BJ (cell line): ENCODE measurements at regions not wholly inside any gene's neighbourhood (a gene's known extent, or its start where the extent isn't known, plus 50 kb on each side); places are given as distances from the start of the nearest gene placed in this dataset.
A peak's percentile ranks its signal among the peaks of the same experiment; 100 is the strongest.
"Not testable (repeated sequence)": the region's sequence is repeated elsewhere in the genome, so short reads cannot be mapped to it uniquely, and the experiment has no call there.

ENCODE experiments used
- CTCF ChIA-PET: fragments of 350-600 bp; formaldehyde crosslinking; extraction: SDS; loops from one replicate; lab custom pipeline; 2021; ENCODE audit warnings: antibody characterized with exemption, inconsistent platforms; lab: Yijun Ruan, JAX
- POLR2A ChIA-PET: fragments of 300-600 bp; sonication (Branson Sonifier 250); formaldehyde crosslinking; extraction: SDS; loops from one replicate; lab custom pipeline; 2021; ENCODE audit warnings: antibody characterized with exemption; lab: Charles Lee
- DNase-seq: peaks from one replicate; pipeline ENCODE4 v3.0.0-alpha.2; 2011; ENCODE audit warnings: low read depth
- H3K27me3 ChIP-seq: 2 replicates; pipeline ENCODE4 v1.6.0; 2011; ENCODE audit warnings: low read length; ENCODE audit not compliant: control insufficient read depth, insufficient read depth
- H3K36me3 ChIP-seq: 2 replicates; pipeline ENCODE4 v1.5.1; 2011; ENCODE audit warnings: low read length; ENCODE audit not compliant: control insufficient read depth, insufficient read depth
- H3K4me3 ChIP-seq: 2 replicates; pipeline ENCODE4 v1.5.1; 2011; ENCODE audit warnings: low read depth, mild to moderate bottlenecking, control low read depth, low read length
- CTCF ChIP-seq: IDR thresholded peaks from 2 replicates; pipeline ENCODE4 v1.5.1; 2011; ENCODE audit warnings: low read depth, mild to moderate bottlenecking, control low read depth, inconsistent platforms, low read length, moderate library complexity; ENCODE audit not compliant: insufficient read depth

- Histone ChIP-seq H3K4me3 (no peak overlapping the region), H3K36me3 (no peaks in the 10 kb centered on the region), H3K27me3 (no peaks in the 10 kb centered on the region)
- POLR2A ChIA-PET: no interaction called here
- no peak for TF ChIP-seq CTCF
- DNase-seq: no peak
- CTCF ChIA-PET: interaction anchor here (0.6 kb wide), 1 partner anchor 231 kb away, joined by 3 read pairs; no protein-coding TSS in a partner anchor
These were observed 60.3 kb upstream of the ZNF81 start for GRCh38 chrX:47776292-47777006.

GRCh38 chrX:47772764-47773163, 63.9 kb upstream of the ZNF81 start:
- DNase-seq: no peak
- TF ChIP-seq CTCF: no peak
- Histone ChIP-seq H3K27me3 (no peaks in the 10 kb centered on the region), H3K4me3 (no peak overlapping the region), H3K36me3 (no peaks in the 10 kb centered on the region)
- CTCF ChIA-PET: no interaction called here
- POLR2A ChIA-PET: no interaction called here

- H3K27me3 ChIP-seq: no peaks in the 10 kb centered on the region
- H3K4me3 ChIP-seq: no peak overlapping the region
- H3K36me3 ChIP-seq: no peaks in the 10 kb centered on the region
- DNase-seq: no peak
- ChIA-PET CTCF (no interaction called here), POLR2A (no interaction called here)
- TF ChIP-seq CTCF: no peak
These were observed 65.2 kb upstream of the ZNF81 start for GRCh38 chrX:47771473-47771872.

GRCh38 chrX:47762826-47763225, 73.9 kb upstream of the ZNF81 start:
- CTCF ChIA-PET, DNase-seq, POLR2A ChIA-PET, H3K4me3 ChIP-seq, H3K27me3 ChIP-seq, H3K36me3 ChIP-seq: not testable (repeated sequence)

GRCh38 chrX:47752685-47753084, 84.0 kb upstream of the ZNF81 start:
- DNase-seq: no peak
- no peaks in the 10 kb centered on the region for H3K36me3 ChIP-seq
- ChIA-PET CTCF (interaction anchor here (1.2 kb wide), 1 partner anchor 16 kb away, joined by 3 read pairs; no protein-coding TSS in a partner anchor), POLR2A (no interaction called here)
- no peak for TF ChIP-seq CTCF
- no peaks in the 10 kb centered on the region for H3K27me3 ChIP-seq
- no peak overlapping the region for H3K4me3 ChIP-seq

- POLR2A ChIA-PET: no interaction called here
- Histone ChIP-seq H3K36me3 (no peaks in the 10 kb centered on the region), H3K27me3 (no peaks in the 10 kb centered on the region), H3K4me3 (no peak overlapping the region)
- CTCF ChIA-PET: interaction anchor here (1.2 kb wide), 1 partner anchor 17 kb away, joined by 3 read pairs; no protein-coding TSS in a partner anchor
- DNase-seq: no peak
- peak; percentile 34 for TF ChIP-seq CTCF
These were observed 85.0 kb upstream of the ZNF81 start for GRCh38 chrX:47751670-47752069.
